ENCODE measurements at regions not wholly inside any gene's neighbourhood (a gene's known extent, or its start where the extent isn't known, plus 50 kb on each side); places are given as distances from the start of the nearest gene placed in this dataset.

DNA sequence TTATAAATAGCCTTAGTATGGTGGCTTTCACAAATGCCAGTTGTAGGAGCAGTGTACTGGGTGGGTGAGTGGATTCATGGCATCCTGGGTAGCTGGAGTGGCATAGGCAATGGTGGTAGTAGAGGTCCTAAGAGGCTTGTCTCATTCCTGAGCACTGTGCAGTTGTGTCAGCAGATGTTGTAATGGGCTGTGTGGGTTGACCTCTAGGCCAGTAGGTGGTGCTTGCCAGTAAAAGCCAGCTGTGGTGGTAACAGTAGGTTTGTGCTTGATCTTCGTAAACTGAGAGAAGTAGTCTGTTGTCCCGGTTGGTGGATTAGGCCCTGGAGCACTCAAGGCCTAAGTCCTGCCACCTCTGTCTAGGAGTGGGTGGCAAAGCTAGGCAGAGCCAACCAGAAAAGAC lies 149.7 kb upstream of the SUCLG2 start:
- intact Hi-C loops (cut with DNase I): no loop called here
- H3K36me3 ChIP-seq: no peaks in the 10 kb centered on the region
- H3K9me3 ChIP-seq: peaks cover 0 to 10% (median 4%) of the 10 kb centered on the region in 4 donors
- no peak overlapping the region for H3K27ac ChIP-seq (replicated peaks in 1 of 4)
- H3K4me1 ChIP-seq: no peaks in the 10 kb centered on the region
- H3K27me3 ChIP-seq: no peaks in the 10 kb centered on the region
- no peak overlapping the region for H3K4me3 ChIP-seq
- WGBS: 93% methylated on average over 2 of the region's 2 CpGs
- TF ChIP-seq POLR2A (IDR thresholded peaks at IDR 0.05; ENCODE audit: low read depth) (no peak), EP300 (IDR thresholded peaks at IDR 0.05) (no peak), POLR2AphosphoS5 (IDR thresholded peaks at IDR 0.05) (no peak)
- TF ChIP-seq, protein P1, sequence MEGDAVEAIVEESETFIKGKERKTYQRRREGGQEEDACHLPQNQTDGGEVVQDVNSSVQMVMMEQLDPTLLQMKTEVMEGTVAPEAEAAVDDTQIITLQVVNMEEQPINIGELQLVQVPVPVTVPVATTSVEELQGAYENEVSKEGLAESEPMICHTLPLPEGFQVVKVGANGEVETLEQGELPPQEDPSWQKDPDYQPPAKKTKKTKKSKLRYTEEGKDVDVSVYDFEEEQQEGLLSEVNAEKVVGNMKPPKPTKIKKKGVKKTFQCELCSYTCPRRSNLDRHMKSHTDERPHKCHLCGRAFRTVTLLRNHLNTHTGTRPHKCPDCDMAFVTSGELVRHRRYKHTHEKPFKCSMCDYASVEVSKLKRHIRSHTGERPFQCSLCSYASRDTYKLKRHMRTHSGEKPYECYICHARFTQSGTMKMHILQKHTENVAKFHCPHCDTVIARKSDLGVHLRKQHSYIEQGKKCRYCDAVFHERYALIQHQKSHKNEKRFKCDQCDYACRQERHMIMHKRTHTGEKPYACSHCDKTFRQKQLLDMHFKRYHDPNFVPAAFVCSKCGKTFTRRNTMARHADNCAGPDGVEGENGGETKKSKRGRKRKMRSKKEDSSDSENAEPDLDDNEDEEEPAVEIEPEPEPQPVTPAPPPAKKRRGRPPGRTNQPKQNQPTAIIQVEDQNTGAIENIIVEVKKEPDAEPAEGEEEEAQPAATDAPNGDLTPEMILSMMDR (IDR thresholded peaks at IDR 0.05): no peak
- no peak for DNase-seq (ENCODE audit: extremely low spot score)

DNA sequence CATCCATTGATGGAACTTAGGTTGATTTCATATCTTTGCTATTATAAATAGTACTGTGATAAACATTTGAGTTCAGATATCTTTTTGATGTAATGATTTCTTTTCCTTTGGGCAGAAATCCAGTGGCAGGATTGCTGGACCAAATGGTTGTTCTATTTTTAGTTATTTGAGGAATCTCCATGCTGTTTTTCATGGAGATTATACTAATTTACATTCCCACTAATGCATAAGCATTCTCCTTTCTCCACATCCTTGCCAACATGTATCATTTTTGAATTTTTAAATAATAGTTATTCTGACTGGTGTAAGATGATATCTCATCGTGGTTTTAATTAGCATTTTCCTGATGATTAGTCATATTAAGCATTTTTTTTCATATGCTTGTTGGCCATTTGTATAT lies 144.0 kb upstream of the SUCLG2 start:
- Histone ChIP-seq H3K4me1 (no peaks in the 10 kb centered on the region), H3K27ac (replicated peaks in 1 of 4) (no peak overlapping the region), H3K27me3 (no peaks in the 10 kb centered on the region), H3K4me3 (no peak overlapping the region), H3K9me3 (peaks cover 0 to 10% (median 4%) of the 10 kb centered on the region in 4 donors), H3K36me3 (no peaks in the 10 kb centered on the region)
- DNase-seq (ENCODE audit: extremely low spot score): no peak
- intact Hi-C loops (cut with DNase I): no loop called here
- TF ChIP-seq EP300 (IDR thresholded peaks at IDR 0.05) (no peak), POLR2A (IDR thresholded peaks at IDR 0.05; ENCODE audit: low read depth) (no peak), POLR2AphosphoS5 (IDR thresholded peaks at IDR 0.05) (no peak)
- TF ChIP-seq, protein P1 (IDR thresholded peaks at IDR 0.05): no peak
- 38% methylated on average over 1 of the region's 1 CpG for WGBS

DNA sequence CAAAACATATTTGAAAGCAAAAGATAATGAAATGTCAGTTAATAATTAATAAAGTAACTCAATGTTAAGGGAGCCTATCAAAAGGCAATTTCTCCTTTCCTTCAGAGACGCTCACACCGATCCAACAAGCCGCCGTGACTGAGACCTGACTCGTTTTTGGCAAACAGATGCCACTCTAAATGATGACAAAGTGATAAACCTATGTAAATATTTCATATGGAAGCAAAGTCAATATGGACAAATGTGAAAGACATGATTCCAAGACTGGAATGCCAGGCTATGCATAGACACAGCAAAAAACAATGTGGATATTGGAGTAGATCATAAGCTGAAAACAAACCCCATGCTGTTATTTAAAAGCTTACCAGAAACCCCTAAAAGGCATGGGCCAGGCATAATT lies 137.2 kb upstream of the SUCLG2 start:
- WGBS: 73% methylated on average over 5 of the region's 5 CpGs
- Histone ChIP-seq H3K9me3 (no peaks in the 10 kb centered on the region), H3K27ac (replicated peaks in 1 of 4) (no peak overlapping the region), H3K4me3 (no peak overlapping the region), H3K27me3 (no peaks in the 10 kb centered on the region), H3K4me1 (no peaks in the 10 kb centered on the region), H3K36me3 (no peaks in the 10 kb centered on the region)
- intact Hi-C loops (cut with DNase I): no loop called here
- TF ChIP-seq POLR2A (IDR thresholded peaks at IDR 0.05; ENCODE audit: low read depth) (no peak), POLR2AphosphoS5 (IDR thresholded peaks at IDR 0.05) (no peak), EP300 (IDR thresholded peaks at IDR 0.05) (no peak)
- TF ChIP-seq, protein P1 (IDR thresholded peaks at IDR 0.05): no peak
- no peak for DNase-seq (ENCODE audit: extremely low spot score)

DNA sequence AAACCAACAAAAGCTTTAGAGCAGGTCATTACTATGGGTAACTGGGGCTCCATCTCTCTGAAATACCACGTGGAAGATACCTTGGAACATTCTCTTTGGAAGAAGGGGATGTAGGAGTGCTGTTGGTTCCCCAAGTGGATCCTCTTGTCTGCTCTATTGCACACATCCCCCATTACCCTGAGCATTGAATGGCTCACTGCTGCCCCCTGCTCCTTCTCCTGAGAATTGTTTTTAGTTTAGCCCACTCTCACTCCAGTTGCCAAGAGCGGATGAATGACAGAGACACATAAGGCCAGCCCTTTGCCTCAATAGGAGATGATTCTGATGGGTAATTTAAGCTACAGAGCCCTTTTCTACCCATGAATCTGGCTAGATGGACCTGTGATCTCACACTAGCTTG lies 135.6 kb upstream of the SUCLG2 start:
- TF ChIP-seq, protein P1 (IDR thresholded peaks at IDR 0.05): peak in 2 of 3 experiments; percentile 36 to 51
- TF ChIP-seq POLR2AphosphoS5 (IDR thresholded peaks at IDR 0.05): no peak
- DNase-seq (ENCODE audit: extremely low spot score): no peak
- 35% methylated on average over 2 of the region's 2 CpGs for WGBS
- no peaks in the 10 kb centered on the region for H3K36me3 ChIP-seq
- H3K4me1 ChIP-seq: no peaks in the 10 kb centered on the region
- no peak overlapping the region for H3K4me3 ChIP-seq
- no peak overlapping the region for H3K27ac ChIP-seq (replicated peaks in 1 of 4)
- H3K27me3 ChIP-seq: no peaks in the 10 kb centered on the region
- H3K9me3 ChIP-seq: peaks cover 0 to 5% (median 0%) of the 10 kb centered on the region in 4 donors
- intact Hi-C loops (cut with DNase I): no loop called here

DNA sequence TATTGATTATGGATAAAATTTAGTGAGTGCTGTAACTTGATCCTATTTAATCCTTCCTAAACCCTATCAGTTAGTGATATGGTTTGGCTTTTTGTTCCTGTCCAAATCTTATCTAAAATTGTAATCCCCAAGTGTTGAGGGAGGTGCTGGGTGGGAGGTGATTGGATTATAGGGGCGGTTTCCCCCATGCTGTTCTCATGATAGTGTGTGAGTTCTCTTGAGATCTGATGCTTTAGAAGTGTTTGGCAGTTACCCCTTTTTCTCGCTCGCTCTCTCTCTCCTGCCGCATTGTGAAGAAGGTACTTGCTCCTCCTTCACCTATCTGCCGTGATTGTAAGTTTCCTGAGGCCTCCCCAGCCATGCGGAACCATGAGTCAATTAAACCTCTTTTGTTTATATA lies 134.0 kb upstream of the SUCLG2 start:
- Histone ChIP-seq H3K4me1 (no peaks in the 10 kb centered on the region), H3K4me3 (no peak overlapping the region), H3K27ac (replicated peaks in 1 of 4) (no peak overlapping the region), H3K9me3 (peaks cover 0 to 8% (median 0%) of the 10 kb centered on the region in 4 donors), H3K36me3 (no peaks in the 10 kb centered on the region), H3K27me3 (no peaks in the 10 kb centered on the region)
- TF ChIP-seq POLR2AphosphoS5 (IDR thresholded peaks at IDR 0.05) (no peak), EP300 (IDR thresholded peaks at IDR 0.05) (no peak), POLR2A (IDR thresholded peaks at IDR 0.05; ENCODE audit: low read depth) (no peak)
- TF ChIP-seq, protein P1 (IDR thresholded peaks at IDR 0.05): no peak
- intact Hi-C loops (cut with DNase I): no loop called here
- WGBS: 81% methylated on average over 6 of the region's 6 CpGs
- no peak for DNase-seq (ENCODE audit: extremely low spot score)
